NCI-H146 treated with DMSO at 0.1 percent for 48 hours (cell line): ENCODE measurements at regions not wholly inside any gene's neighbourhood (a gene's known extent, or its start where the extent isn't known, plus 50 kb on each side); places are given as distances from the start of the nearest gene placed in this dataset.

ENCODE experiments used
- DNase-seq: peaks from one replicate; lab custom pipeline; 2025; ENCODE audit not compliant: unreplicated experiment; lab: John Stamatoyannopoulos, UW

GRCh38 chr5:126358525-126358924 lies 64.7 kb upstream of the GRAMD2B start:
- no peak for DNase-seq

DNA sequence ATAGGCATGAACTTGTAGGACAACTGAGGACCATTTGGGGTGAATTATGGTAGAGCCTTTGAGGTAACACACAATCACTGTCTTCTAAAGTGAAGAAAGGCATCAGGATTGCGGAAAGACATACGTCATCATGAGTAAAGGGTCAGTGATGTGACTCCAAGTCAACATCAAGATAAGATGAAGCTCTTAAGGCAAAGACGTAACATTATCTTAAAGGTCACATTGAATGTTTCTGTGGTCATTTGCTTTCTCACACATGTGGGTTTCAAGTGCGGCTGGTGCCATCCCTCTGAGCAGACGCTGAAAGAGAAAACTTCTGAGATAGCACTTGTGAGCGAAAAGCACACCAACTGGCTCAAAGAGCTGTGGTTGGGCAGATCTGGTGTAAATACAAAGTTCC lies 63.3 kb upstream of the GRAMD2B start:
- no peak for DNase-seq

GRCh38 chr5:126360467-126360866 lies 62.7 kb upstream of the GRAMD2B start:
- no peak for DNase-seq

DNA sequence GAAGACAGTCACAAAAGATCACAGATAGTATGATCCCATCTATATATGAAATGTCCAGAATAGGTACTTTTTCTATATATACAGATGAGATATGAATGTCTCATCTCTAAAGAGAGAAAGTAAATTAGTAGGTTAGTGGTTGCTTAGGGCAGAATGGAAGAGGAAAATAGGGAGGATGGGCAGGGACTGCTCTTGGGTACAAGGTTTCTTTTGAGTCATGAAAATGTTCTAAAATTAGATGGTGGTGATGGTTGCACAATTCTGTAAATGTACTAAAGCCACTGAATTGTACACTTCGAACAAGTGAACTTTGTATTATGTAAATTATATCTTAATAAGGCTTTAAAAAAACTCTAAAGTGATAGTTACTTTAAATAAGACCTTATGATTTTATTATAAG lies 59.6 kb upstream of the GRAMD2B start:
- DNase-seq = no peak

GRCh38 chr5:126364206-126364902 lies 58.9 kb upstream of the GRAMD2B start:
- no peak for DNase-seq

- no peak for DNase-seq
These were observed 57.6 kb upstream of the GRAMD2B start for GRCh38 chr5:126365446-126366198.

DNA sequence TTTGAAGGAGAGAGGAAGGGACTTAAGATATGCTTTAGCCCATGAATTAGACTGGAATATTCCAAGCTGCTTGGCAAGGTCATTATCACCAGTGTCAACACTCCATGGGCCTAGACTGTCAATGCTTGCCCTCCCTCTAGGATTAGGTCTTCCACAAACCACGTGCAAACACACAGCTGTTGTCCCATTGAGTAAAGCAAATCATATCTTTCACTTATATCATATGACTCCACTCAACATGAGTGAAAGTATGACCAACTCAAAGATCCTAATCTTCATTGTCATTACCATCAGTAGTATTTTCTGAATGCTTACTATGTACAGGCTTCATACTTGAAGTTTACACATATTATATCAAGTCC lies 57.0 kb upstream of the GRAMD2B start:
- no peak for DNase-seq

GRCh38 chr5:126368239-126368812 lies 54.9 kb upstream of the GRAMD2B start:
- no peak for DNase-seq

- DNase-seq = no peak
These were observed 54.1 kb upstream of the GRAMD2B start for GRCh38 chr5:126369083-126369482.

GRCh38 chr5:126369995-126370731 lies 53.0 kb upstream of the GRAMD2B start:
- no peak for DNase-seq

GRCh38 chr5:126370796-126371718 lies 52.2 kb upstream of the GRAMD2B start:
- DNase-seq = no peak

DNA sequence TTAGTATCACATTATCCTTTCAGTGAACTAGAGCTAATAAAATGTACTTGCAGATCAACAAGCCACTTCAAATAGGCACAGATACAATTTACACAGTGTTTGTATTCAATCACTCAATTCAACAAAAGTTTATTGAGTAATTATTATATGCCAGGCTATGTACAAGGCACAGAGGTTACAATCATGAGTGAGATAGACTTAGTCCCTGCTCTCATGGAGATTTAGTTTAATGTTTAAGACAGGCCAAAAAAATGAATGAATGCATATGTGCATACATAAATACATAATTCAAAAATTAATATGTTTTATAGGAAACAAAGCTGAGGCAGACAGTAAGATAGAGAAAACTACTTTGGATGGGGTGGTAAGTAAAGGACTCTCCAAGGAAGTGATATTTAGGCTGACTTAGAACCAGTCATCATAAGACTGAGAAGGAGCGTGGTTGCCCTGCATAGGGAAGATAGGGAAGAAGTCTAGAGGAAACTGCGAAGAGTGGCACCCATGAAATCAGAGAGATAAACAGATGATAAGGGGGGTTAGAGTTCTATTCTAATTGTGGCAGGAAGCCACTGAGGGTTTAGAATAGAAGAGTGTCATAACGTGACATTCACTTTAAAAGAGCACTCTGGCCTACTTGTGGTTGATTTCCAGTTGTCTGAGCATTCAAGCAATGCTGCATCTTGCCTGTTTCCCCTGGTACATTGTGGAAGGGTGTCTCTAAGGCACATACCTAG lies 49.7 kb upstream of the GRAMD2B start:
- no peak for DNase-seq
